HCT116 (cell line): ENCODE measurements at regions not wholly inside any gene's neighbourhood (a gene's known extent, or its start where the extent isn't known, plus 50 kb on each side); places are given as distances from the start of the nearest gene placed in this dataset.

Experiments used
- ATAC-seq: fragments of 200-7000 bp; cut with Tn5 transposase; 2 replicates; pipeline ENCODE4 v1.9.1; 2020; ENCODE audit warnings: mild to moderate bottlenecking, moderate library complexity
- BruUV-seq: library from RNA; stranded (reverse); fragments of 400-500 nt; replicated peaks from 2 replicates; lab custom pipeline; 2021; lab: Mats Ljungman, UMichigan
- CTCF ChIA-PET: fragments of 300-600 bp; sonication (Branson Sonifier 250); formaldehyde crosslinking; loops from one replicate; lab custom pipeline; 2021; ENCODE audit warnings: antibody characterized with exemption; lab: Charles Lee
- POLR2A ChIA-PET: fragments of 300-600, 350-600 bp; sonication (Branson Sonifier 250); formaldehyde crosslinking; loops from one replicate; lab custom pipeline; 2021; ENCODE audit warnings: antibody characterized with exemption; lab: Charles Lee
- RAD21 ChIA-PET, 2 experiments: fragments of 300-600 bp; sonication (Branson Sonifier 250); formaldehyde crosslinking; loops; one replicate each; lab custom pipeline; 2023; ENCODE audit warnings: low total read pairs in 2 of 2; ENCODE audit not compliant: uncharacterized antibody in 2 of 2, unreplicated experiment in 2 of 2, low non-redundant PET in 1 of 2; lab: Charles Lee
- DNase-seq: peaks from one replicate; pipeline ENCODE4 v3.0.0-alpha.2; 2010; ENCODE audit warnings: low read depth, low spot score
- H2AFZ ChIP-seq: fragments of 200-600 bp; shearing (Covaris generic), sonication (generic); 2 replicates; pipeline ENCODE4 v1.6.1; 2017; ENCODE audit warnings: low read depth, mixed run types, mixed read lengths, antibody characterized with exemption, low read length; ENCODE audit not compliant: poor library complexity, severe bottlenecking
- H3K27ac ChIP-seq: 2 replicates; pipeline ENCODE4 v1.5.1; 2012; ENCODE audit warnings: low read depth, low read length
- H3K27me3 ChIP-seq: fragments of 200-600 bp; sonication (generic); 2 replicates; pipeline ENCODE4 v1.6.1; 2016; ENCODE audit warnings: mixed run types, low read length, mixed read lengths; ENCODE audit not compliant: insufficient read depth
- H3K36me3 ChIP-seq, 2 experiments: fragments of 200-500 bp in 1 of 2; fragments of 200-600 bp in 1 of 2; sonication (Bioruptor generic) in 1 of 2; sonication (generic) in 1 of 2; 2 replicates each; pipeline versions ENCODE4 v1.5.1 to v1.6.1; 2014 to 2016; ENCODE audit warnings: low read length in 2 of 2, inconsistent platforms in 1 of 2, mixed read lengths in 1 of 2, mixed run types in 1 of 2; ENCODE audit not compliant: insufficient read depth in 2 of 2, control insufficient read depth in 1 of 2
- H3K4me1 ChIP-seq, 2 experiments: fragments of 200-600 bp in 1 of 2; sonication (generic) in 1 of 2; 2 replicates each; pipeline versions ENCODE4 v1.5.1 to v1.6.1; 2012 to 2017; ENCODE audit warnings: low read length in 2 of 2, inconsistent platforms in 1 of 2, mild to moderate bottlenecking in 1 of 2, mixed read lengths in 1 of 2, mixed run types in 1 of 2, moderate library complexity in 1 of 2; ENCODE audit not compliant: insufficient read depth in 2 of 2, control insufficient read depth in 1 of 2
- H3K4me2 ChIP-seq: fragments of 200-600 bp; sonication (generic); 2 replicates; pipeline ENCODE4 v1.6.1; 2017; ENCODE audit warnings: mixed run types, low read length, mixed read lengths
- H3K4me3 ChIP-seq, 2 experiments: fragments of 200-600 bp in 1 of 2; sonication (generic) in 1 of 2; replicated peaks in 1 of 2; 2 replicates each; pipeline ENCODE4 v1.5.1; 2011 to 2016; ENCODE audit warnings: low read length in 2 of 2, control low read depth in 1 of 2, low read depth in 1 of 2, mild to moderate bottlenecking in 1 of 2, mixed read lengths in 1 of 2, mixed run types in 1 of 2
- H3K79me2 ChIP-seq: fragments of 200-600 bp; sonication (generic); 2 replicates; pipeline ENCODE4 v1.6.1; 2017; ENCODE audit warnings: mild to moderate bottlenecking, mixed run types, low read length, moderate library complexity, mixed read lengths; ENCODE audit not compliant: insufficient read depth
- H3K9ac ChIP-seq: fragments of 200-600 bp; sonication (generic); 2 replicates; pipeline ENCODE4 v1.6.1; 2016; ENCODE audit warnings: low read length, mixed read lengths
- H3K9me2 ChIP-seq: fragments of 200-600 bp; sonication (generic), shearing (Covaris generic); 2 replicates; pipeline ENCODE4 v1.6.1; 2017; ENCODE audit warnings: mixed run types, mild to moderate bottlenecking, moderate library complexity; ENCODE audit not compliant: insufficient read depth
- H3K9me3 ChIP-seq, 2 experiments: fragments of 200-500 bp in 1 of 2; fragments of 200-600 bp in 1 of 2; sonication (Bioruptor generic) in 1 of 2; sonication (generic) in 1 of 2; 2 replicates each; pipeline ENCODE4 v1.6.1; 2014 to 2017; ENCODE audit warnings: low read length in 2 of 2, mixed read lengths in 2 of 2, inconsistent platforms in 1 of 2, low read depth in 1 of 2, mild to moderate bottlenecking in 1 of 2, mixed run types in 1 of 2, moderate library complexity in 1 of 2; ENCODE audit not compliant: control insufficient read depth in 1 of 2, insufficient read depth in 1 of 2
- H4K20me1 ChIP-seq: fragments of 200-600 bp; sonication (generic), shearing (Covaris generic); 2 replicates; pipeline ENCODE4 v1.6.1; 2017; ENCODE audit warnings: mixed run types, mild to moderate bottlenecking, moderate library complexity; ENCODE audit not compliant: insufficient read depth
- CBX3 ChIP-seq: IDR thresholded peaks from 2 replicates; pipeline ENCODE4 v1.6.1; 2012; ENCODE audit warnings: low read depth
- CEBPB ChIP-seq: IDR thresholded peaks from 2 replicates; pipeline ENCODE4 v1.6.1; 2012; ENCODE audit warnings: low read depth
- EGR1 ChIP-seq: IDR thresholded peaks from 2 replicates; pipeline ENCODE4 v1.6.1; 2012; ENCODE audit warnings: low read depth
- ELF1 ChIP-seq: IDR thresholded peaks from 2 replicates; pipeline ENCODE4 v1.6.1; 2012; ENCODE audit warnings: low read depth, borderline replicate concordance
- EZH2 ChIP-seq: fragments of 200-600 bp; sonication (generic); IDR thresholded peaks from 2 replicates; pipeline ENCODE4 v1.6.1; 2017; ENCODE audit warnings: antibody characterized with exemption, mixed run types
- EZH2phosphoT487 ChIP-seq: fragments of 200-600 bp; IDR thresholded peaks from 2 replicates; pipeline ENCODE4 v1.6.1; 2018; ENCODE audit warnings: antibody characterized with exemption, borderline replicate concordance
- FOSL1 ChIP-seq: IDR thresholded peaks from 2 replicates; pipeline ENCODE4 v1.6.1; 2012; ENCODE audit warnings: low read depth
- JUND ChIP-seq: IDR thresholded peaks from 2 replicates; pipeline ENCODE4 v1.6.1; 2012
- POLR2A ChIP-seq: IDR thresholded peaks from 2 replicates; pipeline ENCODE4 v1.7.0; 2011; ENCODE audit warnings: borderline replicate concordance; ENCODE audit not compliant: insufficient read depth, insufficient read length; ENCODE audit errors: extremely low read depth
- POLR2AphosphoS5 ChIP-seq: IDR thresholded peaks from 2 replicates; pipeline ENCODE4 v1.6.1; 2011; ENCODE audit warnings: mild to moderate bottlenecking, low read depth, low read length, moderate library complexity
- RAD21 ChIP-seq: IDR thresholded peaks from 2 replicates; pipeline ENCODE4 v1.6.1; 2012; ENCODE audit warnings: low read depth, mild to moderate bottlenecking
- SIN3A ChIP-seq: IDR thresholded peaks from 2 replicates; pipeline ENCODE4 v1.6.1; 2012; ENCODE audit warnings: low read depth
- SP1 ChIP-seq: IDR thresholded peaks from 2 replicates; pipeline ENCODE4 v1.6.1; 2012; ENCODE audit warnings: low read depth
- TCF7L2 ChIP-seq: IDR thresholded peaks from 2 replicates; pipeline ENCODE4 v1.7.0; 2011; ENCODE audit warnings: borderline replicate concordance, inconsistent platforms; ENCODE audit not compliant: insufficient read depth, insufficient read length; ENCODE audit errors: extremely low read depth
- YY1 ChIP-seq: IDR thresholded peaks from 2 replicates; pipeline ENCODE4 v1.6.1; 2011; ENCODE audit warnings: low read length, low read depth, moderate library complexity, mild to moderate bottlenecking; ENCODE audit not compliant: insufficient replicate concordance; ENCODE audit errors: extremely low read depth
- ZFX ChIP-seq: fragments of 450-650 bp; IDR thresholded peaks from 2 replicates; pipeline ENCODE4 v1.6.1; 2017
- intact Hi-C: fragments of 100-400 bp; cut with micrococcal nuclease; formaldehyde crosslinking; loops from 2 replicates; pipeline ENCODE4 v1.10.0; 2022
- TF ChIP-seq, protein P1 (sequence below): IDR thresholded peaks from 2 replicates; pipeline ENCODE4 v1.6.1; 2012
- TF ChIP-seq, protein P2 (sequence below), 3 experiments: fragments of 200-600 bp in 1 of 3; sonication (generic) in 1 of 3; IDR thresholded peaks in 2 of 3; conservative IDR thresholded peaks in 1 of 3; 2 replicates each; pipeline ENCODE4 v1.5.1; 2012 to 2017; ENCODE audit warnings: low read depth in 2 of 3, low read length in 2 of 3, antibody characterized with exemption in 1 of 3, borderline replicate concordance in 1 of 3, control low read depth in 1 of 3, mild to moderate bottlenecking in 1 of 3, mixed read lengths in 1 of 3, mixed run types in 1 of 3, moderate library complexity in 1 of 3; ENCODE audit not compliant: insufficient read depth in 1 of 3
- TF ChIP-seq, protein P3 (sequence below): IDR thresholded peaks from 2 replicates; pipeline ENCODE4 v1.6.1; 2011; ENCODE audit warnings: mild to moderate bottlenecking, low read length, moderate library complexity; ENCODE audit not compliant: insufficient replicate concordance; ENCODE audit errors: extremely low read depth
- TF ChIP-seq, protein P4 (sequence below): IDR thresholded peaks from 2 replicates; pipeline ENCODE4 v1.6.1; 2012

DNA sequence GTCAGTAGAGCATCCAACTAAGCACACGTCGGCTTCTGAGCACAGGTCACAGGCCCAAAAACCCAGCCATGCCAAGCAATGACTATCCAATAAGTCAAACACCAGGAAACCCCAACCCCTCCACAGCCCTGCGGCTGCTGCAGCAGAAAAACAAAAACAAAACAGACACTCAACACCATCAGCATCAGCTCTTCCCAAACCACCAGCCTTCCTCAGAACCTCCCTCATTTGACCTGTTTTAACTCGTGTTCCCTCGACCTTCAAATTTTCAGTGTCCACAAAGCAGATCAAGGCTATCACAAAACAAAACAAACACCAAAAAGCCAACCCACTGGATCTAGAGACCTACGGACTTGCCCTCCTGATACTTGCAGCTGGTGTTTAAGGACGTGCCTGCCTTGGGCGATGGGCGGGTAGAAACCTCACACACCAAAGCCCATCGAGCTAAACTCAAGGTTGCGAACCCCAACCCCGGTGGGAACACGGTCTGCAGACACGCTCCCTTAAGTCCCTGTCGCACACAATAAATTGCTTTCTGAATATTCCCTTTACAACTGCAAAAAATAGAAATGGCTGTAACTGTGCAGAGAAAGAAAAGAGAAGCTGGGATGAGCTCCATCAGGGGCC lies 247.1 kb upstream of the ANKRD55 start:
- no peaks in the 10 kb centered on the region for H3K9me3 ChIP-seq
- BruUV-seq, result no TSS peak
- ChIA-PET POLR2A (no interaction called here), RAD21 (no interaction called here), CTCF (no interaction called here)
- H3K36me3 ChIP-seq, result no peaks in the 10 kb centered on the region
- no peak overlapping the region for H3K27ac ChIP-seq
- no peak overlapping the region for H3K9ac ChIP-seq
- H3K4me2 ChIP-seq, result 0 out of 2 replicates have a peak overlapping the region, but pooled peaks have one; percentile 17
- DNase-seq (no peak), ATAC-seq (no peak)
- TF ChIP-seq, protein P1, sequence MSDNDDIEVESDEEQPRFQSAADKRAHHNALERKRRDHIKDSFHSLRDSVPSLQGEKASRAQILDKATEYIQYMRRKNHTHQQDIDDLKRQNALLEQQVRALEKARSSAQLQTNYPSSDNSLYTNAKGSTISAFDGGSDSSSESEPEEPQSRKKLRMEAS, result no peak
- TF ChIP-seq RAD21, result no peak
- TF ChIP-seq POLR2A, result no peak
- TF ChIP-seq, protein P2, sequence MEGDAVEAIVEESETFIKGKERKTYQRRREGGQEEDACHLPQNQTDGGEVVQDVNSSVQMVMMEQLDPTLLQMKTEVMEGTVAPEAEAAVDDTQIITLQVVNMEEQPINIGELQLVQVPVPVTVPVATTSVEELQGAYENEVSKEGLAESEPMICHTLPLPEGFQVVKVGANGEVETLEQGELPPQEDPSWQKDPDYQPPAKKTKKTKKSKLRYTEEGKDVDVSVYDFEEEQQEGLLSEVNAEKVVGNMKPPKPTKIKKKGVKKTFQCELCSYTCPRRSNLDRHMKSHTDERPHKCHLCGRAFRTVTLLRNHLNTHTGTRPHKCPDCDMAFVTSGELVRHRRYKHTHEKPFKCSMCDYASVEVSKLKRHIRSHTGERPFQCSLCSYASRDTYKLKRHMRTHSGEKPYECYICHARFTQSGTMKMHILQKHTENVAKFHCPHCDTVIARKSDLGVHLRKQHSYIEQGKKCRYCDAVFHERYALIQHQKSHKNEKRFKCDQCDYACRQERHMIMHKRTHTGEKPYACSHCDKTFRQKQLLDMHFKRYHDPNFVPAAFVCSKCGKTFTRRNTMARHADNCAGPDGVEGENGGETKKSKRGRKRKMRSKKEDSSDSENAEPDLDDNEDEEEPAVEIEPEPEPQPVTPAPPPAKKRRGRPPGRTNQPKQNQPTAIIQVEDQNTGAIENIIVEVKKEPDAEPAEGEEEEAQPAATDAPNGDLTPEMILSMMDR (IDR thresholded peaks at IDR 0.05 in 2 of 3, conservative IDR thresholded peaks at IDR 0.05 in 1 of 3; ENCODE audit: borderline replicate concordance in 1 of 3, insufficient read depth in 1 of 3, low read depth in 2 of 3, low read length in 2 of 3), result no peak
- TF ChIP-seq CBX3, result no peak
- no peak for TF ChIP-seq EZH2phosphoT487
- TF ChIP-seq, protein P3, sequence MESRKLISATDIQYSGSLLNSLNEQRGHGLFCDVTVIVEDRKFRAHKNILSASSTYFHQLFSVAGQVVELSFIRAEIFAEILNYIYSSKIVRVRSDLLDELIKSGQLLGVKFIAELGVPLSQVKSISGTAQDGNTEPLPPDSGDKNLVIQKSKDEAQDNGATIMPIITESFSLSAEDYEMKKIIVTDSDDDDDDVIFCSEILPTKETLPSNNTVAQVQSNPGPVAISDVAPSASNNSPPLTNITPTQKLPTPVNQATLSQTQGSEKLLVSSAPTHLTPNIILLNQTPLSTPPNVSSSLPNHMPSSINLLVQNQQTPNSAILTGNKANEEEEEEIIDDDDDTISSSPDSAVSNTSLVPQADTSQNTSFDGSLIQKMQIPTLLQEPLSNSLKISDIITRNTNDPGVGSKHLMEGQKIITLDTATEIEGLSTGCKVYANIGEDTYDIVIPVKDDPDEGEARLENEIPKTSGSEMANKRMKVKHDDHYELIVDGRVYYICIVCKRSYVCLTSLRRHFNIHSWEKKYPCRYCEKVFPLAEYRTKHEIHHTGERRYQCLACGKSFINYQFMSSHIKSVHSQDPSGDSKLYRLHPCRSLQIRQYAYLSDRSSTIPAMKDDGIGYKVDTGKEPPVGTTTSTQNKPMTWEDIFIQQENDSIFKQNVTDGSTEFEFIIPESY, result no peak
- no peak for TF ChIP-seq JUND
- TF ChIP-seq, protein P4, sequence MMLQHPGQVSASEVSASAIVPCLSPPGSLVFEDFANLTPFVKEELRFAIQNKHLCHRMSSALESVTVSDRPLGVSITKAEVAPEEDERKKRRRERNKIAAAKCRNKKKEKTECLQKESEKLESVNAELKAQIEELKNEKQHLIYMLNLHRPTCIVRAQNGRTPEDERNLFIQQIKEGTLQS, result no peak
- no peak for TF ChIP-seq ZFX
- TF ChIP-seq ELF1, result no peak
- no peak for TF ChIP-seq SP1
- TF ChIP-seq FOSL1, result no peak
- no peak for TF ChIP-seq CEBPB
- no peak for TF ChIP-seq SIN3A
- TF ChIP-seq EGR1, result no peak
- TF ChIP-seq TCF7L2, result no peak
- TF ChIP-seq POLR2AphosphoS5, result no peak
- no peak for TF ChIP-seq EZH2
- no peak for TF ChIP-seq YY1
- intact Hi-C loops, result no loop called here
- no peaks in the 10 kb centered on the region for H3K9me2 ChIP-seq
- H3K4me1 ChIP-seq, result no peaks in the 10 kb centered on the region
- no peaks in the 10 kb centered on the region for H3K79me2 ChIP-seq
- no peak overlapping the region for H3K4me3 ChIP-seq
- H4K20me1 ChIP-seq, result no peaks in the 10 kb centered on the region
- H2AFZ ChIP-seq, result no peak overlapping the region
- no peaks in the 10 kb centered on the region for H3K27me3 ChIP-seq
